C4-2B (cell line): ENCODE measurements at regions not wholly inside any gene's neighbourhood (a gene's known extent, or its start where the extent isn't known, plus 50 kb on each side); places are given as distances from the start of the nearest gene placed in this dataset.
"Not testable (repeated sequence)": the region's sequence is repeated elsewhere in the genome, so short reads cannot be mapped to it uniquely, and the experiment has no call there.

Experiments used
- H3K27ac ChIP-seq: fragments of 450-650 bp; 2 replicates; pipeline ENCODE4 v1.5.1; 2017
- CTCF ChIP-seq: fragments of 450-650 bp; conservative IDR thresholded peaks from 2 replicates; pipeline ENCODE4 v1.5.1; 2017; ENCODE audit warnings: mild to moderate bottlenecking
- ZFX ChIP-seq: fragments of 450-650 bp; IDR thresholded peaks from 2 replicates; pipeline ENCODE4 v1.6.1; 2017

GRCh38 chr15:20642054-20642767, 100.6 kb upstream of the GOLGA6L6 start:
- peak overlapping the region; percentile 59; the same call in 1 of the 2 replicates for H3K27ac ChIP-seq
- TF ChIP-seq ZFX (peak; percentile 11; the same call in 1 of the 2 replicates), CTCF (no peak)

GRCh38 chr15:20640427-20640826, 98.8 kb upstream of the GOLGA6L6 start:
- H3K27ac ChIP-seq, result not testable (repeated sequence)

- H3K27ac ChIP-seq, result not testable (repeated sequence)
Observed at GRCh38 chr15:20639224-20639623, 97.6 kb upstream of the GOLGA6L6 start.

- not testable (repeated sequence) for H3K27ac ChIP-seq
Observed at GRCh38 chr15:20637499-20637898, 95.9 kb upstream of the GOLGA6L6 start.

- not testable (repeated sequence) for H3K27ac ChIP-seq
Observed at GRCh38 chr15:20629526-20629925, 87.9 kb upstream of the GOLGA6L6 start.

- not testable (repeated sequence) for H3K27ac ChIP-seq
Observed at GRCh38 chr15:20628538-20628937, 86.9 kb upstream of the GOLGA6L6 start.

- not testable (repeated sequence) for H3K27ac ChIP-seq
Observed at GRCh38 chr15:20625469-20625868, 83.9 kb upstream of the GOLGA6L6 start.

- not testable (repeated sequence) for H3K27ac ChIP-seq
- peak; percentile 19; the same call in 1 of the 2 replicates for TF ChIP-seq CTCF
Observed at GRCh38 chr15:20624085-20624484, 82.5 kb upstream of the GOLGA6L6 start.

GRCh38 chr15:20622117-20622516, 80.5 kb upstream of the GOLGA6L6 start:
- H3K27ac ChIP-seq, result not testable (repeated sequence)

GRCh38 chr15:20614549-20614948, 72.9 kb upstream of the GOLGA6L6 start:
- H3K27ac ChIP-seq, result not testable (repeated sequence)

- not testable (repeated sequence) for H3K27ac ChIP-seq
Observed at GRCh38 chr15:20612796-20613195, 71.2 kb upstream of the GOLGA6L6 start.

- H3K27ac ChIP-seq, result not testable (repeated sequence)
Observed at GRCh38 chr15:20612356-20612755, 70.8 kb upstream of the GOLGA6L6 start.

- not testable (repeated sequence) for H3K27ac ChIP-seq
Observed at GRCh38 chr15:20611667-20612290, 70.2 kb upstream of the GOLGA6L6 start.

GRCh38 chr15:20608179-20608578, 66.6 kb upstream of the GOLGA6L6 start:
- H3K27ac ChIP-seq, result not testable (repeated sequence)

- not testable (repeated sequence) for H3K27ac ChIP-seq
Observed at GRCh38 chr15:20597245-20597644, 55.6 kb upstream of the GOLGA6L6 start.

GRCh38 chr15:20594219-20594618, 52.6 kb upstream of the GOLGA6L6 start:
- H3K27ac ChIP-seq, result not testable (repeated sequence)

- not testable (repeated sequence) for H3K27ac ChIP-seq
Observed at GRCh38 chr15:20591936-20592335, 50.3 kb upstream of the GOLGA6L6 start.
